ENCODE measurements at regions not wholly inside any gene's neighbourhood (a gene's known extent, or its start where the extent isn't known, plus 50 kb on each side); places are given as distances from the start of the nearest gene placed in this dataset.
A peak's percentile ranks its signal among the peaks of the same experiment; 100 is the strongest.

DNA sequence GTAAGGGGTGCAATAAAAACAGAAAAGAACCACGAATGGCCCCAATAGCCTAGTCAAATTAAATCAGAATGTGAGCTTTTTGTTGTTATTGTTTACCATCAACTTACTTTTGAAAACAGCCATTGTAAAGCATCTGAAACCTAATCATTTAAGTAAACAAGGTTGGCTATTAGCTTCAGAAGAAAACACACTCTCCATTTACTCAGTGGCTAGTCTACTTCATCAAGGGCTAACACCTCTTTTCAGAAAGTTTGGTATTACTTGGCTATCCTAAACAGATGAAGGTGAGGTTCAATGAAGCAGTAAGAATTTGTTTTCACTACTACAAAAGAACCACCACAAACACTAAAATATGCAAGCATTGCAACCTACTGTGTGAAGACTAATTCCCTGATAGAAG, 398.0 kb downstream of the CDH2 start:
- no peaks in the 10 kb centered on the region for H3K9me3 ChIP-seq (ENCODE audit: control insufficient read depth, insufficient read depth, low read depth, low read length)
- TF ChIP-seq SIN3A (IDR thresholded peaks at IDR 0.05; ENCODE audit: borderline replicate concordance, insufficient read depth, low read depth, low read length): no peak
- no peak for TF ChIP-seq POLR2AphosphoS5 (IDR thresholded peaks at IDR 0.05; ENCODE audit: low read depth, low read length)
- TF ChIP-seq TCF7L2 (IDR thresholded peaks at IDR 0.05; ENCODE audit: low read depth, low read length): no peak
- TF ChIP-seq, protein P1, sequence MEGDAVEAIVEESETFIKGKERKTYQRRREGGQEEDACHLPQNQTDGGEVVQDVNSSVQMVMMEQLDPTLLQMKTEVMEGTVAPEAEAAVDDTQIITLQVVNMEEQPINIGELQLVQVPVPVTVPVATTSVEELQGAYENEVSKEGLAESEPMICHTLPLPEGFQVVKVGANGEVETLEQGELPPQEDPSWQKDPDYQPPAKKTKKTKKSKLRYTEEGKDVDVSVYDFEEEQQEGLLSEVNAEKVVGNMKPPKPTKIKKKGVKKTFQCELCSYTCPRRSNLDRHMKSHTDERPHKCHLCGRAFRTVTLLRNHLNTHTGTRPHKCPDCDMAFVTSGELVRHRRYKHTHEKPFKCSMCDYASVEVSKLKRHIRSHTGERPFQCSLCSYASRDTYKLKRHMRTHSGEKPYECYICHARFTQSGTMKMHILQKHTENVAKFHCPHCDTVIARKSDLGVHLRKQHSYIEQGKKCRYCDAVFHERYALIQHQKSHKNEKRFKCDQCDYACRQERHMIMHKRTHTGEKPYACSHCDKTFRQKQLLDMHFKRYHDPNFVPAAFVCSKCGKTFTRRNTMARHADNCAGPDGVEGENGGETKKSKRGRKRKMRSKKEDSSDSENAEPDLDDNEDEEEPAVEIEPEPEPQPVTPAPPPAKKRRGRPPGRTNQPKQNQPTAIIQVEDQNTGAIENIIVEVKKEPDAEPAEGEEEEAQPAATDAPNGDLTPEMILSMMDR (IDR thresholded peaks at IDR 0.05): no peak
- TF ChIP-seq, protein P2, sequence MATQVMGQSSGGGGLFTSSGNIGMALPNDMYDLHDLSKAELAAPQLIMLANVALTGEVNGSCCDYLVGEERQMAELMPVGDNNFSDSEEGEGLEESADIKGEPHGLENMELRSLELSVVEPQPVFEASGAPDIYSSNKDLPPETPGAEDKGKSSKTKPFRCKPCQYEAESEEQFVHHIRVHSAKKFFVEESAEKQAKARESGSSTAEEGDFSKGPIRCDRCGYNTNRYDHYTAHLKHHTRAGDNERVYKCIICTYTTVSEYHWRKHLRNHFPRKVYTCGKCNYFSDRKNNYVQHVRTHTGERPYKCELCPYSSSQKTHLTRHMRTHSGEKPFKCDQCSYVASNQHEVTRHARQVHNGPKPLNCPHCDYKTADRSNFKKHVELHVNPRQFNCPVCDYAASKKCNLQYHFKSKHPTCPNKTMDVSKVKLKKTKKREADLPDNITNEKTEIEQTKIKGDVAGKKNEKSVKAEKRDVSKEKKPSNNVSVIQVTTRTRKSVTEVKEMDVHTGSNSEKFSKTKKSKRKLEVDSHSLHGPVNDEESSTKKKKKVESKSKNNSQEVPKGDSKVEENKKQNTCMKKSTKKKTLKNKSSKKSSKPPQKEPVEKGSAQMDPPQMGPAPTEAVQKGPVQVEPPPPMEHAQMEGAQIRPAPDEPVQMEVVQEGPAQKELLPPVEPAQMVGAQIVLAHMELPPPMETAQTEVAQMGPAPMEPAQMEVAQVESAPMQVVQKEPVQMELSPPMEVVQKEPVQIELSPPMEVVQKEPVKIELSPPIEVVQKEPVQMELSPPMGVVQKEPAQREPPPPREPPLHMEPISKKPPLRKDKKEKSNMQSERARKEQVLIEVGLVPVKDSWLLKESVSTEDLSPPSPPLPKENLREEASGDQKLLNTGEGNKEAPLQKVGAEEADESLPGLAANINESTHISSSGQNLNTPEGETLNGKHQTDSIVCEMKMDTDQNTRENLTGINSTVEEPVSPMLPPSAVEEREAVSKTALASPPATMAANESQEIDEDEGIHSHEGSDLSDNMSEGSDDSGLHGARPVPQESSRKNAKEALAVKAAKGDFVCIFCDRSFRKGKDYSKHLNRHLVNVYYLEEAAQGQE (IDR thresholded peaks at IDR 0.05; ENCODE audit: insufficient read depth in 1 of 2, low read depth in 2 of 2, low read length in 1 of 2): no peak
- no peak for DNase-seq (ENCODE audit: low read depth, low spot score)
- no peaks in the 10 kb centered on the region for H3K27me3 ChIP-seq (ENCODE audit: control insufficient read depth, insufficient read depth, low read length)
- intact Hi-C loops (cut with micrococcal nuclease; ENCODE audit: unreplicated experiment): loop anchor here (5.0 kb wide), 1 partner anchor 63 kb away; no protein-coding TSS in a partner anchor
- CTCF ChIA-PET: no interaction called here
- in situ Hi-C loops (cut with HindIII; ENCODE audit: low pct_unique_long_range_greater_than_20kb, low sequenced_read_pairs): no loop called here
- no peak overlapping the region for H3K27ac ChIP-seq (ENCODE audit: low read length)
- no peaks in the 10 kb centered on the region for H3K36me3 ChIP-seq (ENCODE audit: control insufficient read depth, insufficient read depth, low read length)
- POLR2A ChIA-PET: interaction anchor here (0.6 kb wide), 1 partner anchor 521 kb away, joined by 3 read pairs; no protein-coding TSS in a partner anchor
- ATAC-seq: no peak
- no TSS peak for BruUV-seq (replicated peaks)
- no peak overlapping the region for H3K4me3 ChIP-seq (ENCODE audit: low read depth in 2 of 2, low read length in 2 of 2)
- H3K4me1 ChIP-seq (ENCODE audit: control insufficient read depth, insufficient read depth, low read length): no peaks in the 10 kb centered on the region

DNA sequence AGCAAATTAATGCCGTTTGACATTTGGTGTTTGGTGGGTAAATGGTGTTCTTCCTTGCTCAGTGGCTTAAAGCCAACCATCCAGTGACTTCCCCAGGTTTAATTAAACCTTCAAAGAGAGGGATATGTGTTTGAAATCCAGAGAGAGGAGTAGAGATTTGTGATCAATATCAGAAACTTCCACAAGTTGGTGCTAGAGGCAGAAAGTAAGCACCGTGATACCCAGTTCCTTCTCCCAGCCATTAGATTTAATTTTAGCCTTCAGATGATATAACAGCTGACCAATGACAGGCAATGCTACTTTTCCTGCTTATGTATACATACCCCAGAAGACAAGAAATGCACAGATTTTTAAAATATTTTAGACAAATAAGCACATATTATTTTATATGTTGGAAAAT, 398.5 kb downstream of the CDH2 start:
- Histone ChIP-seq H3K27me3 (ENCODE audit: control insufficient read depth, insufficient read depth, low read length) (no peaks in the 10 kb centered on the region), H3K27ac (ENCODE audit: low read length) (no peak overlapping the region), H3K4me3 (ENCODE audit: low read depth in 2 of 2, low read length in 2 of 2) (no peak overlapping the region), H3K4me1 (ENCODE audit: control insufficient read depth, insufficient read depth, low read length) (no peaks in the 10 kb centered on the region), H3K36me3 (ENCODE audit: control insufficient read depth, insufficient read depth, low read length) (no peaks in the 10 kb centered on the region), H3K9me3 (ENCODE audit: control insufficient read depth, insufficient read depth, low read depth, low read length) (no peaks in the 10 kb centered on the region)
- DNase-seq (ENCODE audit: low read depth, low spot score): no peak
- no TSS peak for BruUV-seq (replicated peaks)
- POLR2A ChIA-PET: no interaction called here
- CTCF ChIA-PET: no interaction called here
- no peak for ATAC-seq
- intact Hi-C loops (cut with micrococcal nuclease; ENCODE audit: unreplicated experiment) (loop anchor here (5.0 kb wide), 1 partner anchor 64 kb away; no protein-coding TSS in a partner anchor), in situ Hi-C loops (cut with HindIII; ENCODE audit: low pct_unique_long_range_greater_than_20kb, low sequenced_read_pairs) (no loop called here)
- TF ChIP-seq, protein P1 (IDR thresholded peaks at IDR 0.05): peak; percentile 27; the same call in 1 of the 2 replicates
- TF ChIP-seq, protein P2 (IDR thresholded peaks at IDR 0.05; ENCODE audit: insufficient read depth in 1 of 2, low read depth in 2 of 2, low read length in 1 of 2): no peak

Measured in Panc1 (cell line).